ENCODE measurements at regions not wholly inside any gene's neighbourhood (a gene's known extent, or its start where the extent isn't known, plus 50 kb on each side); places are given as distances from the start of the nearest gene placed in this dataset.

GRCh38 chr6:168746013-168746412, 305.0 kb downstream of the SMOC2 start:
- FAIRE-seq (no peak), DNase-seq (ENCODE audit: insufficient read length, low spot score) (no peak)
- TF ChIP-seq PAX5 (IDR thresholded peaks at IDR 0.05; ENCODE audit: insufficient read depth, low read length, severe bottlenecking) = no peak
- TF ChIP-seq POLR2AphosphoS5 (IDR thresholded peaks at IDR 0.05; ENCODE audit: low read depth, low read length) = no peak
- TF ChIP-seq POLR2A (IDR thresholded peaks at IDR 0.05; ENCODE audit: low read depth, low read length) = no peak
- no peak for TF ChIP-seq POU2F2 (IDR thresholded peaks at IDR 0.05; ENCODE audit: low read depth, low read length)
- TF ChIP-seq TAF1 (IDR thresholded peaks at IDR 0.05; ENCODE audit: low read depth, low read length) = no peak
- no peak for TF ChIP-seq SPI1 (IDR thresholded peaks at IDR 0.05; ENCODE audit: low read depth, low read length)

GRCh38 chr6:168744861-168745260, 303.9 kb downstream of the SMOC2 start:
- TF ChIP-seq TAF1 (IDR thresholded peaks at IDR 0.05; ENCODE audit: low read depth, low read length) (no peak), POLR2AphosphoS5 (IDR thresholded peaks at IDR 0.05; ENCODE audit: low read depth, low read length) (no peak), POLR2A (IDR thresholded peaks at IDR 0.05; ENCODE audit: low read depth, low read length) (no peak), SPI1 (IDR thresholded peaks at IDR 0.05; ENCODE audit: low read depth, low read length) (no peak), PAX5 (IDR thresholded peaks at IDR 0.05; ENCODE audit: insufficient read depth, low read length, severe bottlenecking) (no peak), POU2F2 (IDR thresholded peaks at IDR 0.05; ENCODE audit: low read depth, low read length) (no peak)
- DNase-seq (ENCODE audit: insufficient read length, low spot score) = no peak
- FAIRE-seq = no peak

GRCh38 chr6:168741942-168742782, 301.2 kb downstream of the SMOC2 start:
- TF ChIP-seq TAF1 (IDR thresholded peaks at IDR 0.05; ENCODE audit: low read depth, low read length) = no peak
- no peak for TF ChIP-seq PAX5 (IDR thresholded peaks at IDR 0.05; ENCODE audit: insufficient read depth, low read length, severe bottlenecking)
- no peak for TF ChIP-seq SPI1 (IDR thresholded peaks at IDR 0.05; ENCODE audit: low read depth, low read length)
- TF ChIP-seq POLR2A (IDR thresholded peaks at IDR 0.05; ENCODE audit: low read depth, low read length) = no peak
- TF ChIP-seq POLR2AphosphoS5 (IDR thresholded peaks at IDR 0.05; ENCODE audit: low read depth, low read length) = no peak
- no peak for TF ChIP-seq POU2F2 (IDR thresholded peaks at IDR 0.05; ENCODE audit: low read depth, low read length)
- FAIRE-seq (no peak), DNase-seq (ENCODE audit: insufficient read length, low spot score) (no peak)

GRCh38 chr6:168741305-168741704, 300.3 kb downstream of the SMOC2 start:
- no peak for FAIRE-seq
- TF ChIP-seq POU2F2 (IDR thresholded peaks at IDR 0.05; ENCODE audit: low read depth, low read length) = no peak
- no peak for TF ChIP-seq PAX5 (IDR thresholded peaks at IDR 0.05; ENCODE audit: insufficient read depth, low read length, severe bottlenecking)
- no peak for TF ChIP-seq TAF1 (IDR thresholded peaks at IDR 0.05; ENCODE audit: low read depth, low read length)
- no peak for TF ChIP-seq POLR2A (IDR thresholded peaks at IDR 0.05; ENCODE audit: low read depth, low read length)
- TF ChIP-seq POLR2AphosphoS5 (IDR thresholded peaks at IDR 0.05; ENCODE audit: low read depth, low read length) = no peak
- no peak for TF ChIP-seq SPI1 (IDR thresholded peaks at IDR 0.05; ENCODE audit: low read depth, low read length)
- DNase-seq (ENCODE audit: insufficient read length, low spot score) = no peak

GRCh38 chr6:168739381-168739780, 298.4 kb downstream of the SMOC2 start:
- DNase-seq (ENCODE audit: insufficient read length, low spot score) (no peak), FAIRE-seq (no peak)
- TF ChIP-seq TAF1 (IDR thresholded peaks at IDR 0.05; ENCODE audit: low read depth, low read length) = no peak
- no peak for TF ChIP-seq POLR2AphosphoS5 (IDR thresholded peaks at IDR 0.05; ENCODE audit: low read depth, low read length)
- TF ChIP-seq POU2F2 (IDR thresholded peaks at IDR 0.05; ENCODE audit: low read depth, low read length) = no peak
- TF ChIP-seq PAX5 (IDR thresholded peaks at IDR 0.05; ENCODE audit: insufficient read depth, low read length, severe bottlenecking) = no peak
- no peak for TF ChIP-seq POLR2A (IDR thresholded peaks at IDR 0.05; ENCODE audit: low read depth, low read length)
- no peak for TF ChIP-seq SPI1 (IDR thresholded peaks at IDR 0.05; ENCODE audit: low read depth, low read length)

GRCh38 chr6:168737481-168737880, 296.5 kb downstream of the SMOC2 start:
- TF ChIP-seq POLR2AphosphoS5 (IDR thresholded peaks at IDR 0.05; ENCODE audit: low read depth, low read length) = no peak
- no peak for TF ChIP-seq TAF1 (IDR thresholded peaks at IDR 0.05; ENCODE audit: low read depth, low read length)
- TF ChIP-seq SPI1 (IDR thresholded peaks at IDR 0.05; ENCODE audit: low read depth, low read length) = no peak
- no peak for TF ChIP-seq PAX5 (IDR thresholded peaks at IDR 0.05; ENCODE audit: insufficient read depth, low read length, severe bottlenecking)
- FAIRE-seq = no peak
- no peak for DNase-seq (ENCODE audit: insufficient read length, low spot score)

- DNase-seq (ENCODE audit: insufficient read length, low spot score) (no peak), FAIRE-seq (no peak)
- TF ChIP-seq TAF1 (IDR thresholded peaks at IDR 0.05; ENCODE audit: low read depth, low read length) (no peak), SPI1 (IDR thresholded peaks at IDR 0.05; ENCODE audit: low read depth, low read length) (no peak), POLR2AphosphoS5 (IDR thresholded peaks at IDR 0.05; ENCODE audit: low read depth, low read length) (no peak), POU2F2 (IDR thresholded peaks at IDR 0.05; ENCODE audit: low read depth, low read length) (no peak), PAX5 (IDR thresholded peaks at IDR 0.05; ENCODE audit: insufficient read depth, low read length, severe bottlenecking) (no peak), POLR2A (IDR thresholded peaks at IDR 0.05; ENCODE audit: low read depth, low read length) (no peak)
These were observed 296.0 kb downstream of the SMOC2 start for GRCh38 chr6:168737014-168737413.

GRCh38 chr6:168736039-168736438, 295.1 kb downstream of the SMOC2 start:
- DNase-seq (ENCODE audit: insufficient read length, low spot score) = no peak
- TF ChIP-seq SPI1 (IDR thresholded peaks at IDR 0.05; ENCODE audit: low read depth, low read length) (no peak), POLR2AphosphoS5 (IDR thresholded peaks at IDR 0.05; ENCODE audit: low read depth, low read length) (no peak), TAF1 (IDR thresholded peaks at IDR 0.05; ENCODE audit: low read depth, low read length) (no peak), POU2F2 (IDR thresholded peaks at IDR 0.05; ENCODE audit: low read depth, low read length) (no peak), POLR2A (IDR thresholded peaks at IDR 0.05; ENCODE audit: low read depth, low read length) (no peak)
- no peak for FAIRE-seq

GRCh38 chr6:168735268-168735949, 294.4 kb downstream of the SMOC2 start:
- TF ChIP-seq SPI1 (IDR thresholded peaks at IDR 0.05; ENCODE audit: low read depth, low read length) (no peak), POU2F2 (IDR thresholded peaks at IDR 0.05; ENCODE audit: low read depth, low read length) (no peak), POLR2A (IDR thresholded peaks at IDR 0.05; ENCODE audit: low read depth, low read length) (no peak), TAF1 (IDR thresholded peaks at IDR 0.05; ENCODE audit: low read depth, low read length) (no peak), POLR2AphosphoS5 (IDR thresholded peaks at IDR 0.05; ENCODE audit: low read depth, low read length) (no peak)
- FAIRE-seq = no peak
- DNase-seq (ENCODE audit: insufficient read length, low spot score) = no peak
